Keratinocyte (primary cell): ENCODE measurements at regions not wholly inside any gene's neighbourhood (a gene's known extent, or its start where the extent isn't known, plus 50 kb on each side); places are given as distances from the start of the nearest gene placed in this dataset.

ENCODE experiments used
- EZH2 ChIP-seq: IDR thresholded peaks from one replicate; pipeline ENCODE4 v1.6.1; 2012; ENCODE audit warnings: inconsistent platforms, mild to moderate bottlenecking, low read length, moderate library complexity
- TF ChIP-seq, protein P1 (sequence below), 3 experiments: IDR thresholded peaks in 1 of 3; conservative IDR thresholded peaks in 1 of 3; optimal IDR thresholded peaks in 1 of 3; 2 replicates in 2 of 3; 3 replicates in 1 of 3; pipeline versions ENCODE3 to v1.5.1; 2011; ENCODE audit warnings: low read length in 3 of 3, mild to moderate bottlenecking in 3 of 3, moderate library complexity in 2 of 3, control low read depth in 1 of 3, inconsistent platforms in 1 of 3; ENCODE audit not compliant: insufficient read depth in 2 of 3; ENCODE audit errors: extremely low read depth in 1 of 3

DNA sequence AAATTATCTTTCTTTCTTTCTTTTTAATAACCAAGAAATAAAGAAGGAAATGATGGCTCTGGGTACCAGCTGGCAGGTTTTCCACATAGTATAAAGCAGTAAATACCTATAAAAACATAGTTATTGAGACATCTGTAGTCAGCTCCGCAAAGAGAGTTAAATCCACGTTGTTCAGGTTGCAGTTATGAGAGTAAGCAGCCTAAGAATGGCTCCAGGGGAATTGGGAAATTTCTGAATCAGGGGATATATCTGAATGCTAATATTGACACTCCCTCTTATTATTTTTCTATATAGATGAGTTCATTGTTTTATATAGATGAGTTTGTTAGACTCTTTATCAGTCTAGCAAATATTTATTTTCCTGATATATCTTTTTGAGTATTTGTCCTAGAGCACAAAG is 322.0 kb upstream of the LRRC4C start:
- TF ChIP-seq, protein P1, sequence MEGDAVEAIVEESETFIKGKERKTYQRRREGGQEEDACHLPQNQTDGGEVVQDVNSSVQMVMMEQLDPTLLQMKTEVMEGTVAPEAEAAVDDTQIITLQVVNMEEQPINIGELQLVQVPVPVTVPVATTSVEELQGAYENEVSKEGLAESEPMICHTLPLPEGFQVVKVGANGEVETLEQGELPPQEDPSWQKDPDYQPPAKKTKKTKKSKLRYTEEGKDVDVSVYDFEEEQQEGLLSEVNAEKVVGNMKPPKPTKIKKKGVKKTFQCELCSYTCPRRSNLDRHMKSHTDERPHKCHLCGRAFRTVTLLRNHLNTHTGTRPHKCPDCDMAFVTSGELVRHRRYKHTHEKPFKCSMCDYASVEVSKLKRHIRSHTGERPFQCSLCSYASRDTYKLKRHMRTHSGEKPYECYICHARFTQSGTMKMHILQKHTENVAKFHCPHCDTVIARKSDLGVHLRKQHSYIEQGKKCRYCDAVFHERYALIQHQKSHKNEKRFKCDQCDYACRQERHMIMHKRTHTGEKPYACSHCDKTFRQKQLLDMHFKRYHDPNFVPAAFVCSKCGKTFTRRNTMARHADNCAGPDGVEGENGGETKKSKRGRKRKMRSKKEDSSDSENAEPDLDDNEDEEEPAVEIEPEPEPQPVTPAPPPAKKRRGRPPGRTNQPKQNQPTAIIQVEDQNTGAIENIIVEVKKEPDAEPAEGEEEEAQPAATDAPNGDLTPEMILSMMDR (optimal IDR thresholded peaks at IDR 0.05 in 1 of 3, IDR thresholded peaks at IDR 0.05 in 1 of 3, conservative IDR thresholded peaks at IDR 0.05 in 1 of 3; ENCODE audit: extremely low read depth in 1 of 3, insufficient read depth in 2 of 3, low read length in 3 of 3) = no peak
- TF ChIP-seq EZH2 = no peak
